Stimulated activated CD4-positive, alpha-beta T cell treated with anti-CD3 and anti-CD28 coated beads, Interleukin-1b, Interleukin-23, amount 100 ng/mL, for 48 hours (primary cell): ENCODE measurements at regions not wholly inside any gene's neighbourhood (a gene's known extent, or its start where the extent isn't known, plus 50 kb on each side); places are given as distances from the start of the nearest gene placed in this dataset.

Experiments used
- DNase-seq: peaks from one replicate; pipeline ENCODE4 v3.0.0-alpha.2; 2020

DNA sequence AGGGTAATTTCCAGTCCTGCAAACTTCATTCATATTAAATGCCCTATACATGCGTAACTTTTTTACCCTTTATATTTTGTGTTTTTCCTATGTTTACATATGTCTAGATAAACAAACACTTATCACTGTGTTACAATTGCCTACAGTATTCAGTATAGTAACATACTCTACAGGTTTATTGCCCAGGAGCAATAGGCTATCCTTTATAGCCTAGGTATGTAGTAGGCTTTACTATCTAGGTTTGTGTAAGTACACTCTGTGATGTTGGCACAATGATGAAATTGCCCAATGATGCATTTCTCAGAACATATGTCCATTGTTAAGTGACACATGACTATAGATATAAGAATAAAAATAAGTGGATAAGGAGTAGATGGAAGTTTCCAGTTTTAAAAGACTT, 345.5 kb upstream of the C1orf87 start:
- DNase-seq: no peak

DNA sequence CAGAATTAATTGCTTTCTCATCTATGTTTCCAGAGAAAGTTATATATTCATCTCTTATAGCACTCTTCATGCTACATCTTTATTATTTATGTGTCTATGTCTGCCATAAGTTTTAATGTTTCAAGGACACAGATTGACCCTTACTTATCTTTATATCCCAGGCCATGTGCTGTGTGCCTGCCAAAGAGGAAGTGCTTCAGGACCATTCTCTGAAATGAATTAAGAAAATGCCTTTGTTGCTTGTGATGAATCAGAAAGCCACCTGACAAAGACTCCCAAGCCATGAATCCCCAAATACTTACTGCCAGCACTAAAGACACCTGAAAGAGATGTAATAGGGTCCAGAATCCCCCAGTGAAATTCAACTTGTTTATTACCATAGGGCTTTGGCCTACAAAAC, 342.1 kb upstream of the C1orf87 start:
- DNase-seq: no peak

DNA sequence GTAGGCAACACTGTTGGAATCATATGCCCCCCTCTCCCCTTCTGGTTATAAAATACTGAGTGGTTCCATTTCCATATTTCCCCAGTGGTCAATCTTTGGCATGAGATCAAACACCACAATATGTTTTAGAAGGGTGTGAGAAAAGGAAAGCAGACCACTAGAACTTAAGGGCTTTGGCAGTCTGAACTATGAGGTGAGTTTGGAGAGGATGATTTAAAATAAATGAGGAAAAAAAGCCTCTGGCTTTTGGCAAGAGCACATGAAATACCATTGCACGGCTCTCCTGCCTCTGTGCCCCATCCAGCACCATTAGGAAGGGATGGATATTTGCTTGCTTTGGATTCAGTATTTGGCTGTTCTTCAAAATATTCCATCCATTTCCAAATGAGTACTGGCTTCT, 339.5 kb upstream of the C1orf87 start:
- no peak for DNase-seq

DNA sequence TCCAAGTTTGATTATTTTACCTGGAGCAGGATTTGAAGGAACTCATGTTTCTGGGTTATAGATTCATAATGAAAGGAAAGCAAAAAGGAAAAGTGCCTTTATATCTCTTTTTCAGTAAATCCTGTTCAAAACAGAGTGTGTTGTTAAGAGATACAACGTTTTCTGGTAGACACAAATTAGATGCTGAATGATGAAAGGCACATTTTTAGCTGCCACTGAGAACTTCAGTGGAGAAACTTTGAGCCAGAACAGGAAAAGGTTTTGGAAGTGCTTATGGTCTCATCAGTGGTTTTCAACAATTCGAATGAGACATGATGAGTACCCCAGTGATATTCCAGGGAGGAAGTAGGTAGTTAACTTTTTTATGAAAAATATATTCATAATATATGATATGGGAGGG, 338.0 kb upstream of the C1orf87 start:
- DNase-seq: no peak

DNA sequence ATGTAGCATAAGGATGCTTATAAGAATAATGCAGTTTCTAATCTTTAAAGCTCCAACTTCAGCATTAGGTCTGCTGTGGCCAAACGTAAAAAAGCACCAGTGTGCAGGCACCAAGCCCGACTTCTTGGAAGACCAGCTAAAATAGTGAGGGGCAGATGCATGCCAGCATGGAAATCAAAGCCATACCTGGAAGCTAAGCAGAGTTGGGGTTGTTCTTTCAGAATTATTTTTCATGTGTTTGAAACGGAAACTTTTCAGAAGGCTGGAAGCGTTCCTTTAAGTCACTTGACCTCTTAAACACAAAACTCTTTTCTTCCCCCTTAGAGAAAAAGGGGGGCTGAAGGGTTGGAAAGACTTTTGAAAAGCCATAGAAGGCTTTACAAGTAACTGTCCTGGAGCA, 329.2 kb upstream of the C1orf87 start:
- no peak for DNase-seq

DNA sequence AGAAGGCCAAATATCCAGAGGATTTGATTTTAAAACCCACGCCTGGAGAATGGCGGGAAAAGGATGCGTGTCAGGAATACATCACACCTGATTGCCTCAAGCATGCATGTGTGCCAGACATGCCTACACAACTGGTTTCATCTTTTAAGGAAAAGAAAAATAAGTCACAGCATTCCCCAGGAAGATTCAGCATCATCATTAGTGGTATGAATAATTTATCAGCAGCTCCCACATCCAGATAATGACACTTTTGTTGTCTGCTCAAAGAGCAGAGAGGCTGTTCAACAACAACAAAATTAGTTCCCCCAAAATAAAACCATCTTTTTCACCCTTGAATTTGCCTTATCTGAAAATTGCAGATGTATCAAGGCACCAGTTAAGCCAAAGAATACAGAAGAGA, 328.6 kb upstream of the C1orf87 start:
- DNase-seq: no peak

DNA sequence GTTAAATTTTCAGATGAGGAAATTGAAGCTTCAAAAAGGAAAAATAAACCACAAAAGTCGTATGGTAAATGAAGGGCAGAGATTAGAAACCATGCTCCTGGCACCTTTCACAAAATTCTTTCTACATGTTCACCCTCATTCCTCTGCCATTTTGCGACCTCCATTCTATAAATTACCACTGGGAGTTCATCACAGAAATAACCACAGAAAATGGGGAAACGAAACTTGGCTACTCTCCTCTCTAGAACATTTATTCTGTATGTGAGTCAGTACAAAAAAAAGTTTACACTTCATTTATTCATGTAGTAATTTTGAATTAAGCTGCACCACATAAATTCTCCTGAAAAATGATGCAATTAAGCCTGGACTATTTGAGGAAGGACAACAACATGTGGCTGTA, 320.9 kb upstream of the C1orf87 start:
- DNase-seq: no peak

DNA sequence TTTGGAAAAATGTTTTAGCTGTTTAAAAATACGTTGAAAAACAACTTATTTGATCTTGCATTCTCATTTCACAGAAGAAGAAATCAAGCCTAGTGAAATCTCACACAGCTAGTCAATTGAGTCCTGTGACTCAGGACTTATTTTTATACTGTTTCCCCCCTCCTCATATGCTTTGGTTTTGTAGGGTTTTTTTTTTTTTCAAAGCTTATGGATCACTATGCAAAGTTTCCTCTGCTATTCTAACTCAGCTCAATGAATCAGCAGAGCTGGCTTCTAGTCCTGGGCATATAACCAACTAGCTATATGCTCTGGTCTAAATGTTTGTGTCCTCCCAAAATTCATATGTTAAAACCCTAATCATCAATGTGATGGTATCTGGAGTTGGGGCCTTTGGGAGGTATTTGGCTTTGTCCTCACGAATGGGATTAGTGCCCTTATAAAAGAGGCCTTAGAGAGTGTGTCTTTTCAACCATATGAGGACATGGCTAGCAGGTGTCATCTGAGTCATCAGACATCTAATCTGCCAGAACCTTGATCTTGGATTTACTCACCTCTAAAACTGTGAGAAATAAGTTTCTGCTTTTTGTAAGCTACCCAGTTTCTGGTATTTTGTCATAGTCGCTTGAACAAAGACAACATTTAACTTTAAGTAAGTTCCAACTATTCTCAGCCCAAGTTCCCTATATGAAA, 317.2 kb upstream of the C1orf87 start:
- no peak for DNase-seq

DNA sequence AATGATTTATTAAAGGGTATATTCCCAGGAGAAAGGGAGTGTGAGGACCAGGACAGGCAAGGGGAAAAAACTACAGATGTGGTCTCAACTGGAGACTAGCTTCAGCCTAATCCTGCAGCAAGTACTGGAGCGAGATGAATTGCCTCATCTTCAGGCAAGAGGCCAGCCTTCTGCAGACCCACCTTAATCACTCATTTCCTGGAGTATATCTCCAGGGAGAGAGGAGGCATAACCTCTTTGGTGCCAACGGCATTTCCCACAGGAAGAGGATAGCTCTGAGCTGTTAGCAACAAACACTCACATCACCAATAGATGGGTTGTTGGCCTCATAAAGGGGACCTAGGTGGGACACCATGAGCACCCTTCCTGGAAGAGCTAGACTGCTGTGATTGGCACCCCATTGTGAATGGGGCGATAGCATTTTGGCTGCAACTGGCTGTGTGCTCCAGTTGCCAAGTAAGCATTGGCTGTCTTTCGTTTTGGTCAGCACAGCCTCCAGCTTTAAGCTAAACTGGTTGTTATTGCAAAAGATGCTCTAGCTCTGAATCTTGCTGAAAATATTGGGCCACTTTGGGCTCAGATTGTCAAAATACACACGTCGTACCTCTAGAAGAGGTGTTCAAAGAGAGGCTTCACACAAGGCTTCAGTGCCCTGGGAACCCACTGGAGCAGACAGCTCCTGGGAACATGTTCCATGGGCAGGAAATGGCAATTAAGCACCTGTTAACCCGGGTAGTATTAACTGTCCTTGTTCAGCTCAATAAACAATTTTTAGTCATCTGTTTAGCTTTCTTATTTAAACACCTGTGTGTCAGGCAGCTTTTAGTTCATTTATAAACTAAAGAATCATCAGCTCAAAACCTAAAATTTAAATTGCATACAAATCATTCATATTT, 314.8 kb upstream of the C1orf87 start:
- DNase-seq: no peak

DNA sequence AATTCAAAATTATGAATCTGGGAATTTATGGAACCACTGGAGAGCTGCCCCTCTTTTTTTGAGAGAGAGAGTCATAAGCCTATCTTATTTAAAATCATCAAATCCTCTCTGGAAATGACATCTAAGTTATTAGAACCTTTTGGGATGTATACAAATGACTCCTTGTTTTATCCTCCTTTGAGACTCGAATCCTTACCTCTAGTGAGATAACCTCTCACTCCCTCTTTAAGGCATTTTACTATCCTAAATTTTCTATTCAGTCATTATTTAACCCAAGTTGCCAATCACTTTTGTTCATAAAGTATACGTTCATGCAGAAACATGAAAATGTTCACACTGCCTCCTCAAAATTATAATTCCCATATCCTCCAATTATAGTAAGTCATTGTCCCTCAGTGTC, 313.6 kb upstream of the C1orf87 start:
- DNase-seq: no peak

DNA sequence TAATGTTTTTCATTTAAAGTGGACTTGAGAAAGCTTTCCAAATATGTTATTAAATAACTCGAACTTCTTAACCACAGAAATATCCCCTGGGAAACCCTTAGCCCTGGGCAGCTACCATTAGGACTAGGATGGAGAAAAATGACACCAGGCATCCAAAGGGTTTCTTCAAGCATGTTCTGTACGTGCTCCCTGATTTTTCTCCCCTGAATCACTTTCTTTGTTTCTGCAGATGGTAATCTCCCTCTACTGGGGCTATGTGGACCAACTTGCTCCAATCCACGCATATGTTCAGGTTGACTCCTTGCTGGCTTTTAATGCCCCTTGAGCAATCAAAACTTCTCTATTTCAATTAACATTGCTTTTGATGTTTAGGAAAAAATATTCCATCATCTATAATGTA, 312.7 kb upstream of the C1orf87 start:
- DNase-seq: no peak

DNA sequence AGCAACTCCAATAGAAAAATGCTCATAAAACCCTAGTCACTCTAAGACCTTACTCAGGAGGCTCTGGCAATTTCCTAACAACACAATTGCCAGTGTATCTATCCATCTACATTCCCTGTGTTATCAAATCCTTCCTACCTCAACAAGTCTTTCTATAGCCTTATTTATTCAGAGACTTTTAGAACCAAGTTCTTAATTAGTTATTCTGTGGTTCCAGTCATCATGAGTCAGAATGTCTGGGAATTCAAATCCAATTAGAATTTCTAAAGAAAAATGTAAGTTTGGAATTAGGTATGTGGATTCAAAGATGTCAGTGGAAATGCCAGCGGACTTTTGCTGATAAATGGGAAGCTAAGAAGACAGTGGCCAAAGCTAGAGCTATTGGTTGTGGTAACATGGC, 302.6 kb upstream of the C1orf87 start:
- no peak for DNase-seq

DNA sequence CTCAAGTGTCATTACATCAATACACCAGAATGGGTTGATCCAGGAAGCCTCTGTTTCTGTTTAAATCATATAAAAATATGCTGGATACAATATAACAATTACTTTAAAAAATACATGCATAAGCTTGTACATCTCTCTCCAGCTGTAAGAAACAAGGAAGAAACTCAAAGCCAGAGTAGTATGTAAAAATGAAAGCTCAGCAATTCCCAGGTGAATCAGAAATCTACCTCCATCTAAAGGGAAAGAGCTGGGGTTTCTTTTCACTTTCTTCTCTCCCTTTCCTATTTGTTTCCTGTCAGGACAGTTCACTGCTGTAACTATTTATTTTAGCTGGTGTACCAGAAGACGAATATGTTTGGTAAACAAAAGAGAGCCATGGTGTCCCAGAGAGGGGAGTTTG, 301.0 kb upstream of the C1orf87 start:
- no peak for DNase-seq

DNA sequence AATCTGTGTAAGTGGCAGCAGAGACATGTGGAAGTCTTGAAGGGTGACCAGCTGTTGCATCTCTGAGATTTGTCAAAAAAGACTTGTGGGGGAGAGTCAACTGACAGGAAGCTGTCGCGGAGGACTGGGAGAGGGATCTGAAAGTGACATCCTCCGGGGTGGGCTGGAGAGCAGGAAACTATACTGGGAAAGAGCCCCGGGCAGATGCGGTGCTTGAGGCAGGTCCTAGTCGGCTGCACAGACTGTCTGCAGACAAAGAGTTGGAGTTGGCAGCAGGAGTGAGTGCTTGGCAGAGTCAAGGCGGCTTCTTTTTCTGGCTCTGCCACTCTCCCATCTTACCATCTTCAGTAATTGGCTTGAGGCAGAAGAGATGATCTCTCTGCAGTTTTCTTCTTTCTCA, 294.0 kb upstream of the C1orf87 start:
- DNase-seq: no peak

DNA sequence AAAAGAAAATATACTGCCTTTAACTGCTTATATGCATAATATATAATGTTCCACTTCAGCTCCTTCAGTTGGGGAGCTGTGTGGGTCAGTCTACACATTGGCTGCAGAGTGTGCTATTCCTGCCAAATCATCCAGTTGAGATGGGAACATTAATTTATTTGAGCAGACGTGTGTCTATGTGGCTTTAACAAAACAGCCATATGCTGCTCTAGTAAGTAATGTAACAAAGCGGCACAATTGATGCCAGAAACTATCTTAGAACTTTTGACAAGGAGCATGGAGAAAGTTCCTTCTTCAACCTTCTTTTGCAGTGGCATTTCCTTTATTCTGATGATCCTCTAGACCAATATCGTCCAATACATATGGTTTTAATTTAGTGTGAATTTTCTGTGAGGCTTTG, 285.9 kb upstream of the C1orf87 start:
- DNase-seq: no peak

DNA sequence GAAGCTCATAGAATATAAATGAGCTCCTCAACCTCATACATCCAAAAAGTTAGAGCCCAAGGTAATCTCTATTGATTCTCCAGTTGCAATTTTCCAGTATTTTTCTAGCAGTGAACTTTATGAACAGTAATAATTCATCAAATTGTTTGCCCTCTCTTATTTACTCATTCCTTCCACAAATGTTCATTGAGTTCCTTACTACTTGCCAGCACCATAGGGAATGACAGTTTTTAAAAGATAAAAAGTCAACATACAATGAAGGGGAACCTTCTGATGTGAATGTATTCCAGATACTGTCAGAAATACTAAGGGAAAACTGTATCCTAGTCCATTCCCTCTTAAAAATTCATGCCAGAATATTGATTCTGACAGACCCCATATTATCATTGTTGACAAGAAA, 277.0 kb upstream of the C1orf87 start:
- DNase-seq: no peak

DNA sequence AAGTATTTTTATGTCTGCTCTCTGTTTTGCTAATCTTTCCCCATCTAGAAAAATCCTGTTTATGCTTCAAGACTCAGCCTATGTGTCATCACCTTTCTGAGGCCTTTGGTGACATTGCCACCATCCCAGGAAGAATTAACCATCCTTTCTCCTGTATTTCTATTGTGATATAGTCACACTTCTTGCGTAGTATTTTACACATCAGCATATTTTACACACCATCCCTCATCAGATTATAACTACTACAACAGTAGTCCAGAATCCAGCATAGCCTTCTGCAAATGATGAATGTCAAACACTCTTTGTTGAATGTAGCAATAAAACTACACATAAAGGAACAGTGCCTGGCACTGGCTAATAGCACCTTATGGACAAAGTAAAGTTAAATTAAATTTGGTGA, 275.3 kb upstream of the C1orf87 start:
- DNase-seq: no peak

DNA sequence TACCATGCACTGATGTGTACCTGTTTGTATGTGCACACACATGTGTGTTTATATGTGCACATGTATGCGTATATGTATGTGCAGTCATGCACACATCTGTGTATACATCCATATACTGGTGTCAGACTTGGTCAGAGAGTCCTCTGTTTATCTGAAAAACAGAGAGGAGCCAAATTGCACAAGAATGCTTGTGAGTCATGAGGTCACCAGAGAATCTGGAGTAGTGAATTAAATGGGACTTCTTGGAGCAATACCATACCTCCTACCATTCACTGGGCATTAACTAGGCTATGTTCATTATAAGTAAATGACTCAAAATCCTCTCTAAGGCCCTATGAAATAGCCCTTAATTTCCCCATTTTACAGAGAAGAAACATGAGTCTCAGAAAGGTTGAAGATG, 272.1 kb upstream of the C1orf87 start:
- DNase-seq: no peak

DNA sequence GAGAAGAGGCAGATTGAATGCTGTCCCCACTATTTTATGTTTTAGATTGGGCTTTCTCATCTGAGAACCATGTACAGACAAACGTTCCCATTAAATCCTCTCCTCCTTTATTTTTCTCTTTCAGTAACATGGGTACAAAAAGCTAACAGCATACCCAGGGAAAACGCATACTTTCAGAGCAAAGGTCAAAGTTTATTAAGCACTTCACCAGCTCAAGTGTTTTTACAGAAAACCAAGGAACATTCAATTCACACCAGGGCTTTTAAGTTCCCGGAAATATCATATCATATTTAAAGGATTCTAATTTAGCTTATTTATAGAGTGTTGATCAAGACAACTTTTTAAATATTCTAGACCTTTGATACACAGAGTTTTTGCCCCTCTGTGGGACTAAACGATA, 271.5 kb upstream of the C1orf87 start:
- no peak for DNase-seq

DNA sequence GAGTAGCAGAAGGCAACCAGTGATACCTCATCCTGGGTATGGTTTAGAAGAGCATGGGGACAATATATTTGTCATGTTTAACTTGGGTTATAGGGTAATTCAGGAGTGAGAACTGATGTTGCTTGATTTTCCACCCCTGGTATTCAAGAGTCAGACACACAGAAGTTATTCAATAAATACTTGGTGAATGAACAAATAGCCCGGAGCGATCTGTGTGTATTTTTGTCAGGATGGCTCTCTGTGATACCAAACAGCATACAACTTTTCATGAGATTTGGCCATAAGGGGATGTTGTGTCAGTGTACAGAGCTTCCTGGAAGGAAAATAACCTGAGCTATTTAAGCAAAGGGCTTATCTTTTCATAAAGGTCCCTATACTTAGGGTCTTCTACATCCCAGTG, 270.2 kb upstream of the C1orf87 start:
- DNase-seq: no peak

DNA sequence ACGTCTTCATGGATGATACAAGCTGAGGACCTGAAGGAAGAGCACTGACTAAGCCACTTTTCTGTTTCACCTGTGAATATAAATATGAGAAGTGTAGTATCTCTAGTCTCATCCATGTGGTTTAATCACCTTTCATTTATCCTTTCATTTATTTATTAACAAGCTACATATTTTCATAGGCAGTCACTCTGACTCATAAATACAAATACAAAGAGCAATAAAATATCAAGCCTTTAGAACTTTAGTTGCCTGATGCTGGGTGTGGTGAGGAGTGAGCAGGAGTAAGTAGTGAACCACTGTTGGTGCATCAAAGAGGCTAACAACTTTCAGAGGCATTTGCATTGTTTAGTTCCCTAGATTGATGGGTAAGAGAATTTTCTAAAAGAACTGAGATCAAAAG, 269.0 kb upstream of the C1orf87 start:
- no peak for DNase-seq

DNA sequence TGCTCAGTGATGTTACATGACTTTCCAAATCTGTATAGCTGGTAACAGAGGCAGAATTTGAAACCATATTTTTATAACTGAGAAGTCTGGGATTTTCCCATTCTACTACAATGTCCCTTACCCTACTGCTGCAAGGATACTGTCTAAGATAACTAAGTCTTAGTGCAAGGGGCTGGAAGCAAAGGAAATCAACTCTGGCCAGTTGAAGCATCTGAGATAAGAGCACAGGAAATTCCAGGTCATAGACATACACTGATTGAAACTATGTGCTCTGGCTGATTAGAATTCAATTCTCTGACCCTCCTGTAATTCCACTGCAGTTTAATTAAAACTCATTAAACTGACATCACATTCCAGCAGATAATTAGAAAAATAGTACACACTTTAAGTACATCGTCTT, 267.7 kb upstream of the C1orf87 start:
- no peak for DNase-seq

DNA sequence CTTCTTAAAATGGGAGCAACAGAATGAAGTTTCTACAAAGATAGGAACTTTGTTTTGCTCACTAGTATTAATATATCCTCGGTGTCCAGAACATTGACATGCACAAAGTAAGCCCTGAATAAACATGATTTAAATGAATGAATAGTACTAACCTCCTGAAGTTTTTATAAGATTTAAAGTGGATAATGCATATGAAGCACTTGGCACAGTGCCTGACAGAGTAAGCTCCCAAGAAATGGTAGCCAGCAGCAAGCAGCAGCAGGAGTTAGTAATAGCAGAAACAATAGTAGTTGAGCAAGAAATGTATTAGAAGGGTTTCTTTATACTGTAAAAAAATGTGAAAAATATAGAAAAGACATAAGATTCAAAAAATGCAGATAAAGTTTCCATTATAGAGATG, 258.1 kb upstream of the C1orf87 start:
- DNase-seq: no peak

DNA sequence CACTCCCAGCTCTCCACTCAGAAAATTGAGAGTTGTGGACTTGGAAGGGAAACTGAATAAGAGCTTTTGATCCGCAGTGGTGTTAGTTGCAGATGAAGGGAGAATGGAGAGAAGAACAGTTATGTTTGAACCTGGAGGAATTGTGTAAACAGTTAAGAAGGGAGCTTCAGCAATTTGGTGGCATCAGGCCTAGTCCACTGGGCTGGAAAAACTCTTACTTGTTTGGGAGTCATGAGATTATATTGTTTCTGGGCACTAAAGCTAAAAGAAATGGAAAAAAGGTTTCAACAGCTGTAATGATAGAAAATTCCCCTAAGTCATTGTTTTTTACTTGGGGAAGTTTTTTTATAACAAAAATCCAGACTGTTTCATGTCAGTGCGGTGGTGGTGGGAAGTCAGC, 256.1 kb upstream of the C1orf87 start:
- DNase-seq: no peak

DNA sequence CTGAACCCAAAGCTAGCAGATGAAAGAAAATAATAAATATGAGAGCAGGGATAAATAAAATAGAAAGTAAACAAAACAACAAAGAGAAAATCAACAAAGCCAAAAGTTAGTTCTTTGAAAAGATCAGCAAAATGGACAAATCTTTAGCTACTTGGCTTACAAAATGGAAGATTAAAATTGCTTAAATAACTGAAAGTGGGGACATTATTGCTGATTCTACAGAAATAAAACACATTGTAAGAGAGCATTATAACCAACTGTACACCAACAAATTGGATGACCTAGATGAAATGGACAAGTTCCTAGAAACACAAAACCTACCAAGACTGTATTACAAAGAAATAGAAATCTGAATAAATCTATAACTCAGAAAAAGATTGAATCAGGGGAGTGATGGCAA, 238.3 kb upstream of the C1orf87 start:
- no peak for DNase-seq
